ENCODE measurements at regions not wholly inside any gene's neighbourhood (a gene's known extent, or its start where the extent isn't known, plus 50 kb on each side); places are given as distances from the start of the nearest gene placed in this dataset.

GRCh38 chr14:99333841-99334635 is 62.0 kb upstream of the BCL11B start:
- Histone ChIP-seq H3K36me3 (ENCODE audit: control insufficient read depth in 3 of 3, insufficient read depth in 2 of 3, low read depth in 1 of 3, low read length in 3 of 3) (no peaks in the 10 kb centered on the region), H3K9me3 (ENCODE audit: control insufficient read depth in 2 of 2, insufficient read depth in 1 of 2, low read depth in 1 of 2, low read length in 1 of 2) (no peaks in the 10 kb centered on the region), H3K4me1 (ENCODE audit: control insufficient read depth in 3 of 3, insufficient read depth in 2 of 3, low read depth in 1 of 3, low read length in 2 of 3) (no peaks in the 10 kb centered on the region), H3K27me3 (ENCODE audit: control insufficient read depth in 3 of 3, insufficient read depth in 3 of 3, low read length in 3 of 3) (peaks cover 0 to 6% (median 0%) of the 10 kb centered on the region in 3 donors), H3K4me3 (ENCODE audit: low read depth in 1 of 3, low read length in 3 of 3) (no peak overlapping the region), H3K27ac (ENCODE audit: low read depth in 1 of 3, low read length in 2 of 3) (no peak overlapping the region)
- peak in 1 of 2 donors; percentile 11 for DNase-seq
- no peak for FAIRE-seq
- 75 to 82% (median 75%) methylated on average over 19 to 21 of the region's 21 CpGs for WGBS, 3 donors

DNA sequence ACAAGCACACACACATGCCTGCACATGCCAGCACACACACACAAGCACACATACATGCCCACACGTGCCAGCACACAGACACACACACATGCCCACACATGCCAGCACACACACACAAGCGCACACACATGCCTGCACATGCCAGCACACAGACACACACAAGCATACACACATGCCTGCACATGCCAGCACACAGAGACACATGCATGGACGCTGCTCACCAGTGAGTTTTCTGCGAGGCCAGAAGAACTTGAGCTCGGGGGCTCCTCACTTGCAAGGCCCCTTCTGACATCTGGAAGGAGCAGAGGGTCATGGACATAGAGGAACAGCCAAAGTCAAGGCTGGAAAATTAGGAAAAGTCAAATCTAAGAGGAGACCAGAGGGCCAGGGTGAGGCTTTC is 61.2 kb upstream of the BCL11B start:
- no peak overlapping the region for H3K4me3 ChIP-seq (ENCODE audit: low read depth in 1 of 3, low read length in 3 of 3)
- WGBS, 3 donors, result 89 to 90% (median 89%) methylated on average over 5 of the region's 5 CpGs
- no peaks in the 10 kb centered on the region for H3K36me3 ChIP-seq (ENCODE audit: control insufficient read depth in 3 of 3, insufficient read depth in 2 of 3, low read depth in 1 of 3, low read length in 3 of 3)
- peaks cover 0 to 6% (median 0%) of the 10 kb centered on the region in 3 donors for H3K27me3 ChIP-seq (ENCODE audit: control insufficient read depth in 3 of 3, insufficient read depth in 3 of 3, low read length in 3 of 3)
- DNase-seq, result no peak
- H3K4me1 ChIP-seq (ENCODE audit: control insufficient read depth in 3 of 3, insufficient read depth in 2 of 3, low read depth in 1 of 3, low read length in 2 of 3), result no peaks in the 10 kb centered on the region
- H3K9me3 ChIP-seq (ENCODE audit: control insufficient read depth in 2 of 2, insufficient read depth in 1 of 2, low read depth in 1 of 2, low read length in 1 of 2), result no peaks in the 10 kb centered on the region
- no peak for FAIRE-seq
- H3K27ac ChIP-seq (ENCODE audit: low read depth in 1 of 3, low read length in 2 of 3), result no peak overlapping the region

DNA sequence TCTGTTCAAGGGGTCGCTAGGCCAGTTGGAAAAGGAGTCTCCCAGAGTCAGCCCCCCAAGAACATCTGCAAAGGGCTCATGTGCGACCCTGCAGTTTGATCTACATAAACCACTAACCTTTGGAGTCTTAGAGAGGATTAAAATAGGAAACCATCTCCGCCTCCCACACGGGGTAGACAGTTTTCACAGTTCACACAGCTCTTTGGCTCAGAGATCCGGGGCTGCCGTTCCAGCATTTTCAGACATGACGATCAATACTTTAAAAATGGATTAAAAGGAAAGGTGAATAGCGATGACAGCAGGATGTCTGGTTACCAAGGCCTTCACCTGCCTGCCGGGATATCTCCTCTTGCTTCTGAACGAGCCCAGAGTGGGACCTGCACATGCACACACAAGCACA is 59.8 kb upstream of the BCL11B start:
- H3K27ac ChIP-seq (ENCODE audit: low read depth in 1 of 3, low read length in 2 of 3), result no peak overlapping the region
- FAIRE-seq, result no peak
- no peaks in the 10 kb centered on the region for H3K9me3 ChIP-seq (ENCODE audit: control insufficient read depth in 2 of 2, insufficient read depth in 1 of 2, low read depth in 1 of 2, low read length in 1 of 2)
- no peaks in the 10 kb centered on the region for H3K4me1 ChIP-seq (ENCODE audit: control insufficient read depth in 3 of 3, insufficient read depth in 2 of 3, low read depth in 1 of 3, low read length in 2 of 3)
- WGBS, 3 donors, result 78 to 87% (median 83%) methylated on average over 10 of the region's 10 CpGs
- H3K27me3 ChIP-seq (ENCODE audit: control insufficient read depth in 3 of 3, insufficient read depth in 3 of 3, low read length in 3 of 3), result peaks cover 0 to 6% (median 0%) of the 10 kb centered on the region in 3 donors
- H3K4me3 ChIP-seq (ENCODE audit: low read depth in 1 of 3, low read length in 3 of 3), result no peak overlapping the region
- DNase-seq, result no peak
- no peaks in the 10 kb centered on the region for H3K36me3 ChIP-seq (ENCODE audit: control insufficient read depth in 3 of 3, insufficient read depth in 2 of 3, low read depth in 1 of 3, low read length in 3 of 3)

- FAIRE-seq (no peak), DNase-seq (no peak)
- Histone ChIP-seq H3K36me3 (ENCODE audit: control insufficient read depth in 3 of 3, insufficient read depth in 2 of 3, low read depth in 1 of 3, low read length in 3 of 3) (no peaks in the 10 kb centered on the region), H3K9me3 (ENCODE audit: control insufficient read depth in 2 of 2, insufficient read depth in 1 of 2, low read depth in 1 of 2, low read length in 1 of 2) (no peaks in the 10 kb centered on the region), H3K27ac (ENCODE audit: low read depth in 1 of 3, low read length in 2 of 3) (no peak overlapping the region), H3K4me1 (ENCODE audit: control insufficient read depth in 3 of 3, insufficient read depth in 2 of 3, low read depth in 1 of 3, low read length in 2 of 3) (no peaks in the 10 kb centered on the region), H3K27me3 (ENCODE audit: control insufficient read depth in 3 of 3, insufficient read depth in 3 of 3, low read length in 3 of 3) (peaks cover 0 to 6% (median 0%) of the 10 kb centered on the region in 3 donors), H3K4me3 (ENCODE audit: low read depth in 1 of 3, low read length in 3 of 3) (no peak overlapping the region)
- 81 to 87% (median 85%) methylated on average over 17 of the region's 17 CpGs for WGBS, 3 donors
Measured at GRCh38 chr14:99330316-99331240, 58.6 kb upstream of the BCL11B start.

- DNase-seq, result no peak
- no peaks in the 10 kb centered on the region for H3K36me3 ChIP-seq (ENCODE audit: control insufficient read depth in 3 of 3, insufficient read depth in 2 of 3, low read depth in 1 of 3, low read length in 3 of 3)
Measured at GRCh38 chr14:99329711-99330315, 57.8 kb upstream of the BCL11B start.

GRCh38 chr14:99327458-99328250 is 55.7 kb upstream of the BCL11B start:
- DNase-seq (no peak), FAIRE-seq (no peak)
- no peak overlapping the region for H3K4me3 ChIP-seq (ENCODE audit: low read depth in 1 of 3, low read length in 3 of 3)
- no peaks in the 10 kb centered on the region for H3K36me3 ChIP-seq (ENCODE audit: control insufficient read depth in 3 of 3, insufficient read depth in 2 of 3, low read depth in 1 of 3, low read length in 3 of 3)
- H3K27me3 ChIP-seq (ENCODE audit: control insufficient read depth in 3 of 3, insufficient read depth in 3 of 3, low read length in 3 of 3), result peaks cover 0 to 6% (median 0%) of the 10 kb centered on the region in 3 donors
- H3K9me3 ChIP-seq (ENCODE audit: control insufficient read depth in 2 of 2, insufficient read depth in 1 of 2, low read depth in 1 of 2, low read length in 1 of 2), result no peaks in the 10 kb centered on the region
- 60 to 80% (median 77%) methylated on average over 14 of the region's 14 CpGs for WGBS, 3 donors
- H3K27ac ChIP-seq (ENCODE audit: low read depth in 1 of 3, low read length in 2 of 3), result no peak overlapping the region
- no peaks in the 10 kb centered on the region for H3K4me1 ChIP-seq (ENCODE audit: control insufficient read depth in 3 of 3, insufficient read depth in 2 of 3, low read depth in 1 of 3, low read length in 2 of 3)

More at GRCh38 chr14:99329711-99330315, 57.8 kb upstream of the BCL11B start:
- Histone ChIP-seq H3K4me3 (ENCODE audit: low read depth in 1 of 3, low read length in 3 of 3) (no peak overlapping the region), H3K9me3 (ENCODE audit: control insufficient read depth in 2 of 2, insufficient read depth in 1 of 2, low read depth in 1 of 2, low read length in 1 of 2) (no peaks in the 10 kb centered on the region), H3K27ac (ENCODE audit: low read depth in 1 of 3, low read length in 2 of 3) (no peak overlapping the region), H3K4me1 (ENCODE audit: control insufficient read depth in 3 of 3, insufficient read depth in 2 of 3, low read depth in 1 of 3, low read length in 2 of 3) (no peaks in the 10 kb centered on the region), H3K27me3 (ENCODE audit: control insufficient read depth in 3 of 3, insufficient read depth in 3 of 3, low read length in 3 of 3) (peaks cover 0 to 6% (median 0%) of the 10 kb centered on the region in 3 donors)
- FAIRE-seq, result no peak
- 74 to 78% (median 75%) methylated on average over 10 of the region's 10 CpGs for WGBS, 3 donors

GRCh38 chr14:99327050-99327449 is 55.1 kb upstream of the BCL11B start:
- FAIRE-seq (no peak), DNase-seq (no peak)
- Histone ChIP-seq H3K9me3 (ENCODE audit: control insufficient read depth in 2 of 2, insufficient read depth in 1 of 2, low read depth in 1 of 2, low read length in 1 of 2) (no peaks in the 10 kb centered on the region), H3K36me3 (ENCODE audit: control insufficient read depth in 3 of 3, insufficient read depth in 2 of 3, low read depth in 1 of 3, low read length in 3 of 3) (no peaks in the 10 kb centered on the region), H3K27me3 (ENCODE audit: control insufficient read depth in 3 of 3, insufficient read depth in 3 of 3, low read length in 3 of 3) (peaks cover 0 to 6% (median 0%) of the 10 kb centered on the region in 3 donors), H3K4me1 (ENCODE audit: control insufficient read depth in 3 of 3, insufficient read depth in 2 of 3, low read depth in 1 of 3, low read length in 2 of 3) (no peaks in the 10 kb centered on the region), H3K4me3 (ENCODE audit: low read depth in 1 of 3, low read length in 3 of 3) (no peak overlapping the region), H3K27ac (ENCODE audit: low read depth in 1 of 3, low read length in 2 of 3) (no peak overlapping the region)
- 71 to 82% (median 76%) methylated on average over 5 of the region's 5 CpGs for WGBS, 3 donors
